ENCODE measurements at regions not wholly inside any gene's neighbourhood (a gene's known extent, or its start where the extent isn't known, plus 50 kb on each side); places are given as distances from the start of the nearest gene placed in this dataset.

DNA sequence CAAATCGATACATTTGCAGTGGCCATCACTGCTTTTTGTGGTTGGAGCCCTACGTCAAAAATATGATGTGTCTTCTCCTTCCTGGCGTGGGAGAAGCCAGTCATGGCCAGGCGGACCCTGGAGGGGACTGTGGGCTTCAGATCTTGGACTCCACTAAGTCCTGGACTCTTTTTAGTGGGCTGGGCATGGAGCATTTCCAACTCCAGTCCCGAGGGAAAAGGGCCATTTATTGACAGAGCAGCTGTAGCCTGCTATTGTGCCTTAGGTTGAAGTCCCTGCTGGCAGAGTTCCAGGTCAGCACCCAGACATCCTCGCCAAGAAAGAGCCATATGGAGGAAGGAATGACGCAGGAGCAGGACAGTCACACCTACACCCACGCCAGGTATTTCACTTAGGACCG, 179.2 kb upstream of the ZNF507 start:
- TF ChIP-seq CBX8 (IDR thresholded peaks at IDR 0.05; ENCODE audit: borderline replicate concordance, low read depth, low read length): no peak
- H4K8ac ChIP-seq (ENCODE audit: extremely low read depth, insufficient read depth, low read length): no peak overlapping the region
- ChIA-PET CTCF (ENCODE audit: partially characterized antibody) (interaction anchor here (0.5 kb wide), 1 partner anchor 866 kb away, joined by 3 read pairs; no protein-coding TSS in a partner anchor), POLR2A (ENCODE audit: partially characterized antibody) (no interaction called here)
- H2BK15ac ChIP-seq (ENCODE audit: low read length): no peak overlapping the region
- no peak overlapping the region for H2AK5ac ChIP-seq (ENCODE audit: low read depth, low read length)
- WGBS, 2 experiments (ENCODE audit: extremely low coverage in 1 of 2, insufficient coverage in 1 of 2, insufficient read length in 1 of 2, insufficient replicate concordance in 2 of 2, low coverage in 1 of 2, low lambda C conversion rate in 2 of 2, missing lambda C conversion rate in 1 of 2): 89% methylated on average over 9 of the region's 9 CpGs; no CpG with 5 or more reads in 1 of the 2 experiments
- H3K27ac ChIP-seq (ENCODE audit: low read depth, low read length): no peak overlapping the region
- H3K4me2 ChIP-seq (ENCODE audit: insufficient read depth in 1 of 2, low read depth in 2 of 2, low read length in 2 of 2): no peak overlapping the region
- H3K79me2 ChIP-seq (ENCODE audit: control insufficient read depth in 1 of 2, insufficient read depth in 2 of 2, low read length in 2 of 2): no peaks in the 10 kb centered on the region
- H3K4me1 ChIP-seq (replicated peaks in 1 of 4; ENCODE audit: control insufficient read depth in 3 of 4, insufficient read depth in 4 of 4, low read length in 3 of 4): no peaks in the 10 kb centered on the region
- H2BK20ac ChIP-seq (ENCODE audit: low read length): no peak overlapping the region
- H2BK5ac ChIP-seq (ENCODE audit: low read depth, low read length): no peak overlapping the region
- H4K20me1 ChIP-seq (replicated peaks in 1 of 2; ENCODE audit: control insufficient read depth in 1 of 2, insufficient read depth in 2 of 2, low read length in 2 of 2): no peaks in the 10 kb centered on the region
- H3K14ac ChIP-seq (ENCODE audit: insufficient read length): no peak overlapping the region
- H3K36me3 ChIP-seq (ENCODE audit: control insufficient read depth in 2 of 4, insufficient read depth in 4 of 4, low read length in 3 of 4): no peaks in the 10 kb centered on the region
- no peak overlapping the region for H4K5ac ChIP-seq (ENCODE audit: insufficient read length, low read depth, low read length)
- no peaks in the 10 kb centered on the region for H3K9me3 ChIP-seq (ENCODE audit: insufficient read depth in 2 of 2, low read depth in 1 of 2, low read length in 1 of 2)
- H3K56ac ChIP-seq (replicated peaks; ENCODE audit: insufficient read length, low read depth, low read length): no peak overlapping the region
- H3K4me3 ChIP-seq (ENCODE audit: extremely low read depth in 1 of 4, insufficient read depth in 2 of 4, low read depth in 3 of 4, low read length in 4 of 4): no peak overlapping the region
- FAIRE-seq: no peak
- no peak overlapping the region for H2BK120ac ChIP-seq (replicated peaks; ENCODE audit: low read depth, low read length)
- H3K4ac ChIP-seq (replicated peaks; ENCODE audit: insufficient read length, low read depth, low read length): no peak overlapping the region
- H2BK12ac ChIP-seq (ENCODE audit: low read depth, low read length): no peak overlapping the region
- no peak overlapping the region for H3K18ac ChIP-seq (ENCODE audit: extremely low read depth, low read length)
- H3K79me1 ChIP-seq (ENCODE audit: low read depth, low read length): no peaks in the 10 kb centered on the region
- no peak overlapping the region for H2AFZ ChIP-seq (ENCODE audit: low read length)
- no peak overlapping the region for H3K9ac ChIP-seq (replicated peaks in 1 of 4; ENCODE audit: extremely low read depth in 1 of 4, low read depth in 3 of 4, low read length in 3 of 4)
- no peaks in the 10 kb centered on the region for H3K27me3 ChIP-seq (replicated peaks in 1 of 4; ENCODE audit: control insufficient read depth in 3 of 4, extremely low read depth in 1 of 4, insufficient read depth in 3 of 4, low read length in 3 of 4)
- DNase-seq (ENCODE audit: low read depth in 1 of 2, low spot score in 2 of 2): peak in 1 of 2 experiments; percentile 28
- no peak overlapping the region for H4K91ac ChIP-seq (replicated peaks; ENCODE audit: insufficient read length, low read length)
- H3K23me2 ChIP-seq (ENCODE audit: low read depth, low read length): no peaks in the 10 kb centered on the region
- no peak overlapping the region for H3K23ac ChIP-seq (ENCODE audit: insufficient read length)
